ENCODE measurements at regions not wholly inside any gene's neighbourhood (a gene's known extent, or its start where the extent isn't known, plus 50 kb on each side); places are given as distances from the start of the nearest gene placed in this dataset.

DNA sequence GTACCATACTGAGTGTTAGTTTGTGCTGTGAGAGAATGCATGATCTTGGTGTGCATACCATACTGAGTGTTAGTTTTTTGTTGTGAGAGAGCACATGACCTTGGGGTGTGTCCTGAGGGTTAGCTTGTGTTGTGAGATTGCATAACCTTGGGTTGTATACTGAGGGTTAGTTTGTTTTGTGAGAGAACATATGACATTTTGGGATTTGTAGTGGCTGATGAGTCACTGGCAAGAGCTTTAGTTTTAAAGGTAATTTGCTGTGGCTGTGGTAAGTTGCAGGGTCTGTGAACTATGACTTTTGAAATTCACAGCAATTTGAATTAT lies 1068.3 kb upstream of the EDIL3 start:
- Histone ChIP-seq H3K4me1 (replicated peaks in 1 of 4; ENCODE audit: control insufficient read depth in 3 of 4, insufficient read depth in 4 of 4, low read length in 3 of 4) (no peaks in the 10 kb centered on the region), H3K4ac (replicated peaks; ENCODE audit: insufficient read length, low read depth, low read length) (no peak overlapping the region), H3K56ac (replicated peaks; ENCODE audit: insufficient read length, low read depth, low read length) (no peak overlapping the region), H3K23ac (ENCODE audit: insufficient read length) (no peak overlapping the region), H3K4me3 (ENCODE audit: extremely low read depth in 1 of 4, insufficient read depth in 2 of 4, low read depth in 3 of 4, low read length in 4 of 4) (no peak overlapping the region), H3K18ac (ENCODE audit: extremely low read depth, low read length) (no peak overlapping the region), H2BK20ac (ENCODE audit: low read length) (no peak overlapping the region), H2AFZ (ENCODE audit: low read length) (no peak overlapping the region), H3K4me2 (ENCODE audit: insufficient read depth in 1 of 2, low read depth in 2 of 2, low read length in 2 of 2) (no peak overlapping the region), H2BK120ac (replicated peaks; ENCODE audit: low read depth, low read length) (no peak overlapping the region), H4K8ac (ENCODE audit: extremely low read depth, insufficient read depth, low read length) (no peak overlapping the region), H3K79me1 (ENCODE audit: low read depth, low read length) (no peaks in the 10 kb centered on the region), H3K79me2 (ENCODE audit: control insufficient read depth in 1 of 2, insufficient read depth in 2 of 2, low read length in 2 of 2) (no peaks in the 10 kb centered on the region), H3K9me3 (ENCODE audit: insufficient read depth in 2 of 2, low read depth in 1 of 2, low read length in 1 of 2) (no peaks in the 10 kb centered on the region), H2BK5ac (ENCODE audit: low read depth, low read length) (no peak overlapping the region), H2AK5ac (ENCODE audit: low read depth, low read length) (no peak overlapping the region), H3K9ac (replicated peaks in 1 of 4; ENCODE audit: extremely low read depth in 1 of 4, low read depth in 3 of 4, low read length in 3 of 4) (no peak overlapping the region), H4K5ac (ENCODE audit: insufficient read length, low read depth, low read length) (no peak overlapping the region), H3K36me3 (ENCODE audit: control insufficient read depth in 2 of 4, insufficient read depth in 4 of 4, low read length in 3 of 4) (no peaks in the 10 kb centered on the region), H3K27ac (ENCODE audit: low read depth, low read length) (no peak overlapping the region), H4K91ac (replicated peaks; ENCODE audit: insufficient read length, low read length) (no peak overlapping the region), H2BK15ac (ENCODE audit: low read length) (no peak overlapping the region), H2BK12ac (ENCODE audit: low read depth, low read length) (no peak overlapping the region), H3K23me2 (ENCODE audit: low read depth, low read length) (no peaks in the 10 kb centered on the region), H3K27me3 (replicated peaks in 1 of 4; ENCODE audit: control insufficient read depth in 3 of 4, extremely low read depth in 1 of 4, insufficient read depth in 3 of 4, low read length in 3 of 4) (no peaks in the 10 kb centered on the region), H3K14ac (ENCODE audit: insufficient read length) (no peak overlapping the region), H4K20me1 (replicated peaks in 1 of 2; ENCODE audit: control insufficient read depth in 1 of 2, insufficient read depth in 2 of 2, low read length in 2 of 2) (no peaks in the 10 kb centered on the region)
- no peak for DNase-seq (ENCODE audit: low read depth in 1 of 2, low spot score in 2 of 2)
- ChIA-PET POLR2A (ENCODE audit: partially characterized antibody) (no interaction called here), CTCF (ENCODE audit: partially characterized antibody) (interaction anchor here (0.6 kb wide), 1 partner anchor 1365 kb away, joined by 3 read pairs; no protein-coding TSS in a partner anchor)
- FAIRE-seq, result no peak
- TF ChIP-seq SP4 (IDR thresholded peaks at IDR 0.05; ENCODE audit: low read length), result no peak
- TF ChIP-seq CBX8 (IDR thresholded peaks at IDR 0.05; ENCODE audit: borderline replicate concordance, low read depth, low read length), result no peak
- TF ChIP-seq SP1 (IDR thresholded peaks at IDR 0.05; ENCODE audit: low read depth, low read length), result no peak
- TF ChIP-seq NANOG (IDR thresholded peaks at IDR 0.05; ENCODE audit: insufficient read depth, low read depth, low read length, poor library complexity, severe bottlenecking), result no peak
- no peak for TF ChIP-seq TCF12 (IDR thresholded peaks at IDR 0.05; ENCODE audit: low read depth, low read length)
- no peak for TF ChIP-seq POLR2A (IDR thresholded peaks at IDR 0.05; ENCODE audit: control extremely low read depth in 1 of 2, low read depth in 2 of 2, low read length in 2 of 2)
- TF ChIP-seq, protein P1, sequence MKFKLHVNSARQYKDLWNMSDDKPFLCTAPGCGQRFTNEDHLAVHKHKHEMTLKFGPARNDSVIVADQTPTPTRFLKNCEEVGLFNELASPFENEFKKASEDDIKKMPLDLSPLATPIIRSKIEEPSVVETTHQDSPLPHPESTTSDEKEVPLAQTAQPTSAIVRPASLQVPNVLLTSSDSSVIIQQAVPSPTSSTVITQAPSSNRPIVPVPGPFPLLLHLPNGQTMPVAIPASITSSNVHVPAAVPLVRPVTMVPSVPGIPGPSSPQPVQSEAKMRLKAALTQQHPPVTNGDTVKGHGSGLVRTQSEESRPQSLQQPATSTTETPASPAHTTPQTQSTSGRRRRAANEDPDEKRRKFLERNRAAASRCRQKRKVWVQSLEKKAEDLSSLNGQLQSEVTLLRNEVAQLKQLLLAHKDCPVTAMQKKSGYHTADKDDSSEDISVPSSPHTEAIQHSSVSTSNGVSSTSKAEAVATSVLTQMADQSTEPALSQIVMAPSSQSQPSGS (IDR thresholded peaks at IDR 0.05; ENCODE audit: low read length), result no peak
- no peak for TF ChIP-seq SUZ12 (IDR thresholded peaks at IDR 0.05; ENCODE audit: low read length)

All from H1 (cell line).